NCI-H2227 treated with DMSO at 0.1 percent for 48 hours (cell line): ENCODE measurements at regions not wholly inside any gene's neighbourhood (a gene's known extent, or its start where the extent isn't known, plus 50 kb on each side); places are given as distances from the start of the nearest gene placed in this dataset.
"Not testable (repeated sequence)": the region's sequence is repeated elsewhere in the genome, so short reads cannot be mapped to it uniquely, and the experiment has no call there.

Experiments
- DNase-seq: peaks from one replicate; lab custom pipeline; 2025; lab: John Stamatoyannopoulos, UW

GRCh38 chr13:18993884-18994660 is 187.6 kb downstream of the TUBA3C start:
- DNase-seq = no peak

DNA sequence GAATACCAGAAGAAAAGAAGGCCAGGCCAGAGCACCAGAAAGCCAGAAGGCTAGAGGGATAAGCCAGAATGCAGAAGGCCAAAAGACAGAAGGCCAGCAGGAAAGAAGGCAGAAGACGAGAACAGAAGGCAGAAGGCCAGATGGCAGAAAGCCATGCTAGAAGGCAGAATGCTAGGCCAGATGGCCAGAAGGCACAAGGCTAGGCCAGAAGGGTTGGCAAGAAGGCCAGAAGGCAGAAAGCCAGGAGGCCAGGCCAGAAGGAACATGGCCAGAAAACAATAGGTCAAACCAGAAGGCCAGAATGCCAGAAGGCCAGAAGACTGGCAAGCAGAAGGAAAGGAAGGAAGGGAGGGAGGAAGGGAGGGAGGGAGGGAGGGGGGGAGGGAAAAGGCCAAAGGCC is 188.8 kb downstream of the TUBA3C start:
- no peak for DNase-seq

DNA sequence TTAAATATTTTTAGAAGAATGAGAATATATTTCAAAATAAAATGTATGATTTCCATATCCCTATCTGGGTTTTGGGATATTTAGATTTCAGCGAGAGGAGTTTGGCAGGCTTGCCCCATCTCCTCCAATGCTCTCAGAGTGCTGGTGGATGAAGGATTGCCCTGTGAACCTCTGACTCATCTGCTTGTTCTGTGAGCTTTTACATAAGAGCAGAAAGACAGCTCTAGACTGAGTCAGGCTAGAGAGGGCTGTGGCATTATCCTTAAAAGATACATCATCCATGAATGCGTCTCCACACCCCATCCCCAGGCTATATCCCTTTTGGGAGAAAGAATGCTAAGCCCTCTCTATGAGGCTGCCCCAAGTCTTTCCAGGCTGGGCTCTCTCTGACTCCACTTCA is 190.6 kb downstream of the TUBA3C start:
- no peak for DNase-seq

GRCh38 chr13:18978447-18978846 is 203.2 kb downstream of the TUBA3C start:
- DNase-seq = no peak

DNA sequence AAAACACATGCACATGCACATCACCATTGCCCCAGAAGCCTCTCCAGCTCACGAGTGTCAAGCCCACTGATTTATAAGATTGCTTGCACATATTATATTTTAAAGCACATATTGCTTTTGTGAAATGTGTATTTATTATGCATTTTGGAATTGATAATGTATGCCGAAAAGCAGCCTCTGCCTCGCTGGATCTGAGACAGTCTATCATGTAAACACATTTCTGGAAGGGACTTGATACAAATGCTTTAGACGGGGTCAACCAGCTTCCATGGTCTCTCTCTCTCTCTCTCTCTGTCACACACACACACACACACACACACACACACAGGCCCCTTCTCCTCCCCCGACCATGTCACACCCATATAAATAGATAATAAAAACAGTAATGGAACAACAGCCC is 203.8 kb downstream of the TUBA3C start:
- no peak for DNase-seq

- no peak for DNase-seq
Observed at GRCh38 chr13:18971576-18972219, 209.9 kb downstream of the TUBA3C start.

DNA sequence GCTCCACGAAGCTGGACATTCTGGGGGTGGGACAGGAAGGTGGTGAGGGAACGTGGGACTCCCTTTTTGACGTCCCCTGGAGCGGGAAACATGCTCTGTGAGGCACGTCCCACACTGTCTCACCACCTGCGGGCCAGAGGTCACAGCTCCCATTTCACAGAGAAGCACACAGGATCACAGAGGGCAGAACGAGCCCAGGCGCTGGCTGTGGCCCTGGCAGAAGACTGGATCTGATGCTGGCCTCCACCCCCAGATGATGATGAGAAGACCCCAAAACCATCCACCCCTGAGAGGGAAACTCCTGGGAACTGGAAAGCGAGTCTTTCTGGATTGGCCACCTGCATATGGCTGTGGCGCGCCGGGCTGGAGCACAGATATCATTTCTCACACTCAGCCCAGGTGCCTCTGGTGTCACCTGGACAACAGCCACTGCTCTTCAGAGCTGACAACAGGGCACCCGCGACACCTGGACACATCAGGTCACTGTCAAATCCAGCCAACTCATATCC is 216.2 kb downstream of the TUBA3C start:
- DNase-seq = no peak

- DNase-seq = no peak
Observed at GRCh38 chr13:18964942-18965341, 216.7 kb downstream of the TUBA3C start.

GRCh38 chr13:18963684-18964083 is 217.9 kb downstream of the TUBA3C start:
- not testable (repeated sequence) for DNase-seq

DNA sequence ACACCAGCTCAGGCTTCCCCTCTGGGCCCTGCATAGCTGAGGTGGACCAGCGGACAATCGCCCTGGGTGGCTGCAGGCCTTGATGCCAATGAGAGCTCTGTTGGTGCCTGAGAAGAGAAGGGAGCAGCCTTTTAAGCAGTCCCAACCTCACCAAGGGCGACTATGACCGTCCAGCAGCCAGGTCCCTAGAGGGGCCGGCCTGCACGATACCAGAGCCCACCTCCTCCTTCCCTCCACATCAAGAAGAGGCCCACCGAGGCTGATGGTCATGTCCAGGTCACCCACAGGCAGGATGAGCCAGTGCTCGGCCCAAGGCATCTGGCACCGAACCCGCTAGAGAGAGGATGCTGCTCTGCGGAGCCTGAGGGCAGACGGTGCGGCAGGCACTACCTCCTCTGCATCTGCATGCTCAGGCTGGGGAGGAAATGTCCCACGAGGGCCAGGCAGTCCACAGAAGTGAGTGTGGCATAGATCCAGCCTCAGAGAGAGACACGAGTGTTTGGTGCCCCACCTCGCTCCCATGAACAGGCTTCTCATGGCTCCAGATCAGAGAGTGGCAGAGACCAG is 219.4 kb downstream of the TUBA3C start:
- DNase-seq = no peak

- no peak for DNase-seq
Observed at GRCh38 chr13:18961383-18962117, 220.1 kb downstream of the TUBA3C start.

- DNase-seq = no peak
Observed at GRCh38 chr13:18960637-18961227, 220.9 kb downstream of the TUBA3C start.

DNA sequence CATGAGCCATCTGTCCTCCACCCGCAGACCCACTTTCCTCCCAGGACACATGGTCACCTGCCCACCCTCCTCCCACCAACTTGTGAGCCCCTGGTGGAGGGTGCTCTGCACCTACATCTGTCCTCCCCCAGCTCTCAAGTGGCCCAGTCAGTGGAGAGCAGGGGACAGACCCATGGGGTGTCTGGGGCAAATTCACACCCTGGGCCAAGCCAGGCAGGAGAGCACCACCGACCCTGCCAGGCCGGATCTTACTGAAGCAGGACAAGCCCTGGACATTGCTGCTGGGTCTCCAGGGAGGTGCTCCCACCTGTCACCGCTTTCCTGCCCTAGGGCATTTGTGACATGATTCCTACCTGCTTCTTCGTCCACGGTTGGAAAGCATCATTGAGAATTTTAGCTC is 221.6 kb downstream of the TUBA3C start:
- no peak for DNase-seq

DNA sequence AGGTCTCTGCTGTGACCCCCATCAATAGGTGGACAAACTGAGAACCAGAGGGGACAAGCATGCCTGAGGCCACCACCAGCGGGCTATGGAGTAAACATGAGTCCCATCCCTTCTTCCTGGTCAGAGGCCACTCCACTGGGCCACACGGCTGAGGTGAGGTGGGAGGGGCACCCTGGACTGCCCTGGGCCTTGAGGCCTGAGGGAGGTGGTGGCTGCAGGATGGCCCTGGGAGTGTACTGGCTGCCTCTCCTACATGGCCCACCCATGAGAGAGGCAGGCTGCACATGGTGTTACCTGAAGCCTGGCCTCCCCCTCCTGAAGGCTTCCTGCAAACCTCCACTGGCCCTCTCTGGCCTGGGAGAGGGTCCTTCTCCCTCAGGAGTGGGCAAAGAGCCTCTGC is 222.4 kb downstream of the TUBA3C start:
- DNase-seq = no peak

- no peak for DNase-seq
Observed at GRCh38 chr13:18956473-18957078, 225.0 kb downstream of the TUBA3C start.

GRCh38 chr13:18954254-18954653 is 227.4 kb downstream of the TUBA3C start:
- DNase-seq = no peak

GRCh38 chr13:18953139-18953930 is 228.3 kb downstream of the TUBA3C start:
- DNase-seq = no peak

DNA sequence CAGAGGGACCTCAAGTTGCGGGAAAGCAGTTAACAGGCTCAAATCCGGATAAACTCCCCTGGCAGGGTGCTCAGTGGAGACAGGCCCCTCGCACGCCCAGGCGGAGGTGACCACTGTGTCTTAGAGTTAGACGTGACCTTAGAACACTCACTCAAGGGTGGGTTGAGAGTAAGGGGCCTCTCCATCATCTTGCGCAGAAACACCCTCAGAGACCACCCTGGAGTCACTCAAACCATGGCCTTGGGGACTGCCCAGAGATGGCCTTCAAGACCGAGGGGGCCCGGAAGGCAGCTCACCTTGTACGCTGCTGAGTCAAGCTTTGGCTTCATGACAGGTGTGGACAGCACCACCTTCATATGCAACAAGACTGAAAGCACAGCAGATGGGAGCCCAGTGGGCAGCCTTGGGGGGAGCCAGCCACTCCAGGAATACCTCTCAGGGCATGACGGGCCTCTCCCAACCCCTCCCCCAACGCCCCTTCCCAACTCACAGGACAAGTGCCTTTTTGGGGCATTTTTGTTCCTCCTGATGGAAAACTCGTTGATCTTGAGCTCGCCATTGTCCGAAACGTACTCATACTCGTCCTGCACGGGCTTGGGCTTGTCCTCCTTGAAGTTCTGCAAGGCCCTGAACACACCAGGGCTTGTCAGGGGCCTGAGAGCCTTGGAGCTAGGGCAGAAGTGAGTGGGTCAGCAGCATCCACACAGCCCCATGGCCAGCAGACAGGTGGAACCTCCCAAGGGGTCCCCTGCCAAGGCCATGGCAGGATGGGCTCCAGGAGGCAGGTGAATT is 229.2 kb downstream of the TUBA3C start:
- DNase-seq = no peak

DNA sequence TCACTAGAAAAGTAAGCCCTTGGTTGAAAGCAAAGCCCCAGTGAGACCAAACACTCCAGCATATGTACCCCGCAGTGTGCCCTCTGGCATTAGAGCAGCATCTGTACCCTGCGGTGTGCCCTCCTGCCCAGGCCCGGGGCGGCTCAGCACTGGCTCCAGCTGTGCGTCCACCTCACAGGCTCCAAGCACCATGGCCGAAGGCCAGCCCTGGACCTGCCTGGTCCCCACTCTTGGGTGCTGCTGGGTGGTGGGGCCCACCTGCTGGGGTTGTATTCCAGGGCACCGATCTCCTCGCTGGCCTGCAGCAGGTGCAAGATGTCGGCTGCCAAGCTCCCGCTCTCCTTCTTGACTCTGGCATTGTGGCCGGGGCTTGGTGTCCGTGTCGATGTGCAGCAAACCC is 230.2 kb downstream of the TUBA3C start:
- DNase-seq = no peak

DNA sequence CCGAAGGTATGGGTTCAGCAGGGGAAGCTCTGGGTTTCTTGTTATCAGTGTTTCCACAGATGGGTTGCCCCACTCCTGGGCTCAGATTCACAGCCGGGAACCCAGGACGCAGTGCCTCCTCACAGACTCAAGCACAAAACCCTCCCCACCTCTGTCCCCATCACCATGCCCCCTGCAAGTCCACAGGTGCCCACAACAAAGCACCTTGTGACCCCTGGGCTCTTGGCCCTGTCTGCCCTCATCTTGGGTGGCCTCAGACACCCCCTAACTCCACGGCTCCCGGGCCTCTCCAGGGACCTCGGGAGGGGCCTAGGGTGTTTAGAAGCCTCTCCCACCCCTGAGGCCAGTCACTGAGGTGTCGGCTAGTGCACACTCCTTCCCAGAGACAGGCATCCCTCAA is 231.7 kb downstream of the TUBA3C start:
- DNase-seq = no peak
